K562 (cell line): ENCODE measurements at regions not wholly inside any gene's neighbourhood (a gene's known extent, or its start where the extent isn't known, plus 50 kb on each side); places are given as distances from the start of the nearest gene placed in this dataset.

ENCODE experiments used
- CBX3 ChIP-seq, 2 experiments: IDR thresholded peaks; 1 replicate in 1 of 2; 2 replicates in 1 of 2; pipeline ENCODE4 v1.6.1; 2012; ENCODE audit warnings: inconsistent platforms in 2 of 2, low read length in 2 of 2, borderline replicate concordance in 1 of 2, control low read depth in 1 of 2
- E2F4 ChIP-seq: sonication (generic); formaldehyde crosslinking; IDR thresholded peaks from 2 replicates; pipeline ENCODE4 v1.8.0; 2022; ENCODE audit warnings: mild to moderate bottlenecking, low read depth, missing genetic modification reagents
- FIP1L1 ChIP-seq: fragments of 200-400 bp; formaldehyde crosslinking; IDR thresholded peaks from 2 replicates; pipeline ENCODE4 v1.6.1; 2018; ENCODE audit warnings: mild to moderate bottlenecking, low read depth, low read length; ENCODE audit not compliant: poor library complexity, severe bottlenecking
- HINFP ChIP-seq: fragments of 450-650 bp; conservative IDR thresholded peaks from 2 replicates; pipeline ENCODE4 v1.6.1; 2016; ENCODE audit warnings: missing genetic modification characterization, low read depth, mild to moderate bottlenecking, control low read depth, missing compliant biosample characterization
- HMGN3 ChIP-seq: IDR thresholded peaks from 2 replicates; pipeline ENCODE4 v1.6.1; 2011; ENCODE audit warnings: borderline replicate concordance, low read depth, mild to moderate bottlenecking, mixed read lengths, low read length; ENCODE audit not compliant: insufficient read length; ENCODE audit errors: extremely low read depth
- IRF9 ChIP-seq: fragments of 450-650 bp; IDR thresholded peaks from 2 replicates; pipeline ENCODE4 v1.6.1; 2016; ENCODE audit warnings: missing biosample characterization, missing genetic modification characterization
- MAFF ChIP-seq: IDR thresholded peaks from 2 replicates; pipeline ENCODE4 v1.6.1; 2012; ENCODE audit warnings: low read length, improper control_type of control experiment
- MCM5 ChIP-seq: fragments of 450-650 bp; IDR thresholded peaks from 2 replicates; pipeline ENCODE4 v1.6.1; 2016; ENCODE audit warnings: low read depth
- MCM7 ChIP-seq, 2 experiments: fragments of 450-650 bp; IDR thresholded peaks; 2 replicates each; pipeline ENCODE4 v1.6.1; 2016 to 2018
- MEF2A ChIP-seq: IDR thresholded peaks from 2 replicates; pipeline ENCODE4 v1.6.1; 2011; ENCODE audit warnings: low read depth, mild to moderate bottlenecking, low read length, moderate library complexity; ENCODE audit not compliant: control insufficient read depth
- MEF2D ChIP-seq: conservative IDR thresholded peaks from 2 replicates; pipeline ENCODE4 v1.6.1; 2016; ENCODE audit warnings: low read depth, missing genetic modification characterization, missing compliant biosample characterization
- NBN ChIP-seq: fragments of 450-650 bp; IDR thresholded peaks from 2 replicates; pipeline ENCODE4 v1.6.1; 2016; ENCODE audit warnings: low read depth, mild to moderate bottlenecking
- NR3C1 ChIP-seq: sonication (generic); formaldehyde crosslinking; IDR thresholded peaks from 2 replicates; pipeline ENCODE4 v1.8.1; 2022; ENCODE audit warnings: missing genetic modification reagents
- SMAD3 ChIP-seq: fragments of 450-650 bp; formaldehyde crosslinking; conservative IDR thresholded peaks from 2 replicates; pipeline ENCODE4 v1.4.0; 2020; ENCODE audit warnings: mild to moderate bottlenecking
- TCF7L2 ChIP-seq: fragments of 150-350 bp; IDR thresholded peaks from 2 replicates; pipeline ENCODE4 v1.6.1; 2016; ENCODE audit warnings: low read depth, mild to moderate bottlenecking, low read length, moderate library complexity
- ZBTB26 ChIP-seq: fragments of 450-650 bp; formaldehyde crosslinking; IDR thresholded peaks from 2 replicates; pipeline ENCODE4 v1.4.0; 2022; ENCODE audit warnings: missing genetic modification characterization
- ZFPM2 ChIP-seq: fragments of 250-450 bp; sonication (Bioruptor Pico); IDR thresholded peaks from 2 replicates; pipeline ENCODE4 v1.5.1; 2022; ENCODE audit warnings: mild to moderate bottlenecking
- ZNF133 ChIP-seq: fragments of 250-450 bp; sonication (Bioruptor Pico); IDR thresholded peaks from 2 replicates; pipeline ENCODE4 v1.4.0; 2020; ENCODE audit warnings: mild to moderate bottlenecking
- ZNF354B ChIP-seq: fragments of 250-450 bp; sonication (Bioruptor Pico); IDR thresholded peaks from 2 replicates; pipeline ENCODE4 v1.4.0; 2020
- ZNF449 ChIP-seq: fragments of 250-450 bp; sonication (Bioruptor Pico); IDR thresholded peaks from 2 replicates; pipeline ENCODE4 v1.8.0; 2022; ENCODE audit warnings: moderate library complexity, mild to moderate bottlenecking, inconsistent platforms
- ZNF511 ChIP-seq: sonication (generic); formaldehyde crosslinking; IDR thresholded peaks from 2 replicates; pipeline ENCODE4 v1.8.0; 2022; ENCODE audit warnings: mild to moderate bottlenecking, missing genetic modification reagents

GRCh38 chr6:27019651-27020552, 227.6 kb upstream of the PRSS16 start (continued):
- TF ChIP-seq ZFPM2 = no peak
- TF ChIP-seq ZBTB26 (CRISPR knock-in tag) = no peak
- TF ChIP-seq ZNF133 (CRISPR knock-in tag) = no peak
- peak; percentile 48; the same call in 1 of the 2 replicates for TF ChIP-seq MEF2D (tag)
- TF ChIP-seq CBX3 (IDR thresholded peaks at IDR 0.05; ENCODE audit: borderline replicate concordance in 1 of 2, low read length in 2 of 2) = peak in 1 of 2 experiments; percentile 98; a peak in 2 of 3 replicates
- peak; percentile 81 for TF ChIP-seq E2F4 (CRISPR knock-in tag)
- no peak for TF ChIP-seq MAFF
- TF ChIP-seq SMAD3 (CRISPR knock-in tag) = 0 out of 2 replicates have a peak, but pooled peaks have one; percentile 50
- TF ChIP-seq HINFP (tag) = peak; percentile 71
- no peak for TF ChIP-seq TCF7L2
- no peak for TF ChIP-seq ZNF511 (CRISPR knock-in tag)
- no peak for TF ChIP-seq MCM5
- no peak for TF ChIP-seq FIP1L1
- TF ChIP-seq MCM7 (IDR thresholded peaks at IDR 0.05) = no peak
- peak; percentile 53; the same call in 1 of the 2 replicates for TF ChIP-seq NR3C1
- TF ChIP-seq ZNF449 (CRISPR knock-in tag) = 0 out of 2 replicates have a peak, but pooled peaks have one; percentile 35
- peak; percentile 82 for TF ChIP-seq IRF9 (tag)
- 0 out of 2 replicates have a peak, but pooled peaks have one; percentile 27 for TF ChIP-seq MEF2A
- peak; percentile 58 for TF ChIP-seq HMGN3
- peak; percentile 90; the same call in 1 of the 2 replicates for TF ChIP-seq NBN
- no peak for TF ChIP-seq ZNF354B (CRISPR knock-in tag)
